WTC11 (cell line): ENCODE measurements at regions not wholly inside any gene's neighbourhood (a gene's known extent, or its start where the extent isn't known, plus 50 kb on each side); places are given as distances from the start of the nearest gene placed in this dataset.

Experiments
- ETV6 ChIP-seq: sonication (generic); formaldehyde crosslinking; IDR thresholded peaks from 2 replicates; pipeline ENCODE4 v1.8.1; 2022; ENCODE audit warnings: mild to moderate bottlenecking, missing genetic modification reagents
- FOXJ3 ChIP-seq: sonication (generic); formaldehyde crosslinking; IDR thresholded peaks from 2 replicates; pipeline ENCODE4 v1.9.0; 2021; ENCODE audit warnings: missing genetic modification reagents, mild to moderate bottlenecking, borderline replicate concordance
- IRF2 ChIP-seq: sonication (generic); formaldehyde crosslinking; IDR thresholded peaks from 2 replicates; pipeline ENCODE4 v1.8.0; 2022; ENCODE audit warnings: low read depth, missing genetic modification reagents, borderline replicate concordance
- JUN ChIP-seq: sonication (generic); formaldehyde crosslinking; IDR thresholded peaks from 2 replicates; pipeline ENCODE4 v1.8.0; 2023; ENCODE audit warnings: mild to moderate bottlenecking, missing genetic modification reagents
- NFYB ChIP-seq: sonication (generic); formaldehyde crosslinking; conservative IDR thresholded peaks from 2 replicates; pipeline ENCODE4 v1.8.0; 2022; ENCODE audit warnings: low read depth, missing genetic modification reagents
- SP1 ChIP-seq: sonication (generic); formaldehyde crosslinking; conservative IDR thresholded peaks from 2 replicates; pipeline ENCODE4 v1.8.1; 2022; ENCODE audit warnings: missing genetic modification reagents
- TCF7 ChIP-seq: sonication (generic); formaldehyde crosslinking; IDR thresholded peaks from 2 replicates; pipeline ENCODE4 v1.8.0; 2022; ENCODE audit warnings: mild to moderate bottlenecking, low read depth, missing genetic modification reagents, moderate library complexity
- TP53 ChIP-seq: sonication (generic); formaldehyde crosslinking; IDR thresholded peaks from 2 replicates; pipeline ENCODE4 v1.8.1; 2023; ENCODE audit warnings: mild to moderate bottlenecking, missing genetic modification reagents
- ZNF138 ChIP-seq: sonication (generic); formaldehyde crosslinking; conservative IDR thresholded peaks from 2 replicates; pipeline ENCODE4 v1.8.1; 2022; ENCODE audit warnings: mild to moderate bottlenecking, moderate library complexity, missing genetic modification reagents
- TF ChIP-seq, protein P1 (sequence below): sonication (generic); formaldehyde crosslinking; IDR thresholded peaks from 2 replicates; pipeline ENCODE4 v1.8.0; 2023; ENCODE audit warnings: mild to moderate bottlenecking, missing genetic modification reagents
- TF ChIP-seq, protein P2 (sequence below): sonication (generic); formaldehyde crosslinking; IDR thresholded peaks from 2 replicates; pipeline ENCODE4 v1.8.1; 2023; ENCODE audit warnings: mild to moderate bottlenecking, missing genetic modification reagents
- TF ChIP-seq, protein P3 (sequence below): fragments of 200-600 bp; IDR thresholded peaks from 2 replicates; pipeline ENCODE4 v1.8.0; 2022; ENCODE audit warnings: antibody characterized with exemption
- TF ChIP-seq, protein P4 (sequence below): sonication (generic); formaldehyde crosslinking; IDR thresholded peaks from 2 replicates; pipeline ENCODE4 v1.8.1; 2023; ENCODE audit warnings: mild to moderate bottlenecking, missing genetic modification reagents, borderline replicate concordance
- TF ChIP-seq, protein P5 (sequence below): sonication (generic); formaldehyde crosslinking; IDR thresholded peaks from 2 replicates; pipeline ENCODE4 v1.8.1; 2023; ENCODE audit warnings: mild to moderate bottlenecking, missing genetic modification reagents, moderate library complexity

DNA sequence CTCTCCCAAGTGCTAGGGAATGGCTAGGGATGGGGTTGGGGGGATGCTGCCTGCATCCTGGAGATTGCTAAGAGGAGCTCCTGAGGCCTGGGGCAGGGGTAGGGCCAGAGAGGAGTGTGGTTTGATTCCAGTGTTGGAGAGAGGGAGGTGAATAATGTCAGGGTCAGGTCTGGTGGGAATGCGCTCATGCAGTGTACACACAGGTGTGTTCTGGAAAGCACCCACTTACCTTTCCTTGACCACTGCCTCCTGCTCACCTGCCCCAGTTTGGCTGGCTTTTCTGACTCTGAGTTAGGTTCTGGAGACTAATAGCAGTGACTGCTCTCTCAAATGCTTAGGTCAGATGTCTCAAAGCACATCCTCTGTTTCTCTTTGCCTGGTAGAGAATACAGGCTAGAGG lies 135.4 kb upstream of the BMPER start:
- TF ChIP-seq, protein P1, sequence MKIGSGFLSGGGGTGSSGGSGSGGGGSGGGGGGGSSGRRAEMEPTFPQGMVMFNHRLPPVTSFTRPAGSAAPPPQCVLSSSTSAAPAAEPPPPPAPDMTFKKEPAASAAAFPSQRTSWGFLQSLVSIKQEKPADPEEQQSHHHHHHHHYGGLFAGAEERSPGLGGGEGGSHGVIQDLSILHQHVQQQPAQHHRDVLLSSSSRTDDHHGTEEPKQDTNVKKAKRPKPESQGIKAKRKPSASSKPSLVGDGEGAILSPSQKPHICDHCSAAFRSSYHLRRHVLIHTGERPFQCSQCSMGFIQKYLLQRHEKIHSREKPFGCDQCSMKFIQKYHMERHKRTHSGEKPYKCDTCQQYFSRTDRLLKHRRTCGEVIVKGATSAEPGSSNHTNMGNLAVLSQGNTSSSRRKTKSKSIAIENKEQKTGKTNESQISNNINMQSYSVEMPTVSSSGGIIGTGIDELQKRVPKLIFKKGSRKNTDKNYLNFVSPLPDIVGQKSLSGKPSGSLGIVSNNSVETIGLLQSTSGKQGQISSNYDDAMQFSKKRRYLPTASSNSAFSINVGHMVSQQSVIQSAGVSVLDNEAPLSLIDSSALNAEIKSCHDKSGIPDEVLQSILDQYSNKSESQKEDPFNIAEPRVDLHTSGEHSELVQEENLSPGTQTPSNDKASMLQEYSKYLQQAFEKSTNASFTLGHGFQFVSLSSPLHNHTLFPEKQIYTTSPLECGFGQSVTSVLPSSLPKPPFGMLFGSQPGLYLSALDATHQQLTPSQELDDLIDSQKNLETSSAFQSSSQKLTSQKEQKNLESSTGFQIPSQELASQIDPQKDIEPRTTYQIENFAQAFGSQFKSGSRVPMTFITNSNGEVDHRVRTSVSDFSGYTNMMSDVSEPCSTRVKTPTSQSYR = no peak
- TF ChIP-seq, protein P2, sequence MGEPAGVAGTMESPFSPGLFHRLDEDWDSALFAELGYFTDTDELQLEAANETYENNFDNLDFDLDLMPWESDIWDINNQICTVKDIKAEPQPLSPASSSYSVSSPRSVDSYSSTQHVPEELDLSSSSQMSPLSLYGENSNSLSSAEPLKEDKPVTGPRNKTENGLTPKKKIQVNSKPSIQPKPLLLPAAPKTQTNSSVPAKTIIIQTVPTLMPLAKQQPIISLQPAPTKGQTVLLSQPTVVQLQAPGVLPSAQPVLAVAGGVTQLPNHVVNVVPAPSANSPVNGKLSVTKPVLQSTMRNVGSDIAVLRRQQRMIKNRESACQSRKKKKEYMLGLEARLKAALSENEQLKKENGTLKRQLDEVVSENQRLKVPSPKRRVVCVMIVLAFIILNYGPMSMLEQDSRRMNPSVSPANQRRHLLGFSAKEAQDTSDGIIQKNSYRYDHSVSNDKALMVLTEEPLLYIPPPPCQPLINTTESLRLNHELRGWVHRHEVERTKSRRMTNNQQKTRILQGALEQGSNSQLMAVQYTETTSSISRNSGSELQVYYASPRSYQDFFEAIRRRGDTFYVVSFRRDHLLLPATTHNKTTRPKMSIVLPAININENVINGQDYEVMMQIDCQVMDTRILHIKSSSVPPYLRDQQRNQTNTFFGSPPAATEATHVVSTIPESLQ (CRISPR knock-in tag) = no peak
- TF ChIP-seq, protein P3, sequence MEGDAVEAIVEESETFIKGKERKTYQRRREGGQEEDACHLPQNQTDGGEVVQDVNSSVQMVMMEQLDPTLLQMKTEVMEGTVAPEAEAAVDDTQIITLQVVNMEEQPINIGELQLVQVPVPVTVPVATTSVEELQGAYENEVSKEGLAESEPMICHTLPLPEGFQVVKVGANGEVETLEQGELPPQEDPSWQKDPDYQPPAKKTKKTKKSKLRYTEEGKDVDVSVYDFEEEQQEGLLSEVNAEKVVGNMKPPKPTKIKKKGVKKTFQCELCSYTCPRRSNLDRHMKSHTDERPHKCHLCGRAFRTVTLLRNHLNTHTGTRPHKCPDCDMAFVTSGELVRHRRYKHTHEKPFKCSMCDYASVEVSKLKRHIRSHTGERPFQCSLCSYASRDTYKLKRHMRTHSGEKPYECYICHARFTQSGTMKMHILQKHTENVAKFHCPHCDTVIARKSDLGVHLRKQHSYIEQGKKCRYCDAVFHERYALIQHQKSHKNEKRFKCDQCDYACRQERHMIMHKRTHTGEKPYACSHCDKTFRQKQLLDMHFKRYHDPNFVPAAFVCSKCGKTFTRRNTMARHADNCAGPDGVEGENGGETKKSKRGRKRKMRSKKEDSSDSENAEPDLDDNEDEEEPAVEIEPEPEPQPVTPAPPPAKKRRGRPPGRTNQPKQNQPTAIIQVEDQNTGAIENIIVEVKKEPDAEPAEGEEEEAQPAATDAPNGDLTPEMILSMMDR = no peak
- TF ChIP-seq TP53 (CRISPR knock-in tag) (no peak), SP1 (CRISPR knock-in tag) (no peak), ZNF138 (CRISPR knock-in tag) (no peak), ETV6 (CRISPR knock-in tag) (no peak), FOXJ3 (CRISPR knock-in tag) (no peak), NFYB (CRISPR knock-in tag) (no peak), JUN (CRISPR knock-in tag) (no peak), TCF7 (CRISPR knock-in tag) (no peak), IRF2 (CRISPR knock-in tag) (no peak)
- TF ChIP-seq, protein P4, sequence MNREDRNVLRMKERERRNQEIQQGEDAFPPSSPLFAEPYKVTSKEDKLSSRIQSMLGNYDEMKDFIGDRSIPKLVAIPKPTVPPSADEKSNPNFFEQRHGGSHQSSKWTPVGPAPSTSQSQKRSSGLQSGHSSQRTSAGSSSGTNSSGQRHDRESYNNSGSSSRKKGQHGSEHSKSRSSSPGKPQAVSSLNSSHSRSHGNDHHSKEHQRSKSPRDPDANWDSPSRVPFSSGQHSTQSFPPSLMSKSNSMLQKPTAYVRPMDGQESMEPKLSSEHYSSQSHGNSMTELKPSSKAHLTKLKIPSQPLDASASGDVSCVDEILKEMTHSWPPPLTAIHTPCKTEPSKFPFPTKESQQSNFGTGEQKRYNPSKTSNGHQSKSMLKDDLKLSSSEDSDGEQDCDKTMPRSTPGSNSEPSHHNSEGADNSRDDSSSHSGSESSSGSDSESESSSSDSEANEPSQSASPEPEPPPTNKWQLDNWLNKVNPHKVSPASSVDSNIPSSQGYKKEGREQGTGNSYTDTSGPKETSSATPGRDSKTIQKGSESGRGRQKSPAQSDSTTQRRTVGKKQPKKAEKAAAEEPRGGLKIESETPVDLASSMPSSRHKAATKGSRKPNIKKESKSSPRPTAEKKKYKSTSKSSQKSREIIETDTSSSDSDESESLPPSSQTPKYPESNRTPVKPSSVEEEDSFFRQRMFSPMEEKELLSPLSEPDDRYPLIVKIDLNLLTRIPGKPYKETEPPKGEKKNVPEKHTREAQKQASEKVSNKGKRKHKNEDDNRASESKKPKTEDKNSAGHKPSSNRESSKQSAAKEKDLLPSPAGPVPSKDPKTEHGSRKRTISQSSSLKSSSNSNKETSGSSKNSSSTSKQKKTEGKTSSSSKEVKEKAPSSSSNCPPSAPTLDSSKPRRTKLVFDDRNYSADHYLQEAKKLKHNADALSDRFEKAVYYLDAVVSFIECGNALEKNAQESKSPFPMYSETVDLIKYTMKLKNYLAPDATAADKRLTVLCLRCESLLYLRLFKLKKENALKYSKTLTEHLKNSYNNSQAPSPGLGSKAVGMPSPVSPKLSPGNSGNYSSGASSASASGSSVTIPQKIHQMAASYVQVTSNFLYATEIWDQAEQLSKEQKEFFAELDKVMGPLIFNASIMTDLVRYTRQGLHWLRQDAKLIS = no peak
- TF ChIP-seq, protein P5, sequence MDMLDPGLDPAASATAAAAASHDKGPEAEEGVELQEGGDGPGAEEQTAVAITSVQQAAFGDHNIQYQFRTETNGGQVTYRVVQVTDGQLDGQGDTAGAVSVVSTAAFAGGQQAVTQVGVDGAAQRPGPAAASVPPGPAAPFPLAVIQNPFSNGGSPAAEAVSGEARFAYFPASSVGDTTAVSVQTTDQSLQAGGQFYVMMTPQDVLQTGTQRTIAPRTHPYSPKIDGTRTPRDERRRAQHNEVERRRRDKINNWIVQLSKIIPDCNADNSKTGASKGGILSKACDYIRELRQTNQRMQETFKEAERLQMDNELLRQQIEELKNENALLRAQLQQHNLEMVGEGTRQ (CRISPR knock-in tag) = no peak
